Neural progenitor cell (in vitro differentiated cells): ENCODE measurements at regions not wholly inside any gene's neighbourhood (a gene's known extent, or its start where the extent isn't known, plus 50 kb on each side); places are given as distances from the start of the nearest gene placed in this dataset.

Experiments used
- EZH2 ChIP-seq: fragments of 200-600 bp; sonication (generic); IDR thresholded peaks from 2 replicates; pipeline ENCODE4 v1.6.1; 2017; ENCODE audit warnings: antibody characterized with exemption, mild to moderate bottlenecking, moderate library complexity
- EZH2phosphoT487 ChIP-seq: fragments of 200-600 bp; sonication (generic); IDR thresholded peaks from 2 replicates; pipeline ENCODE4 v1.6.1; 2017; ENCODE audit warnings: antibody characterized with exemption
- TF ChIP-seq, protein P1 (sequence below): fragments of 200-600 bp; sonication (generic); IDR thresholded peaks from 2 replicates; pipeline ENCODE4 v1.5.1; 2017; ENCODE audit warnings: antibody characterized with exemption, mild to moderate bottlenecking

DNA sequence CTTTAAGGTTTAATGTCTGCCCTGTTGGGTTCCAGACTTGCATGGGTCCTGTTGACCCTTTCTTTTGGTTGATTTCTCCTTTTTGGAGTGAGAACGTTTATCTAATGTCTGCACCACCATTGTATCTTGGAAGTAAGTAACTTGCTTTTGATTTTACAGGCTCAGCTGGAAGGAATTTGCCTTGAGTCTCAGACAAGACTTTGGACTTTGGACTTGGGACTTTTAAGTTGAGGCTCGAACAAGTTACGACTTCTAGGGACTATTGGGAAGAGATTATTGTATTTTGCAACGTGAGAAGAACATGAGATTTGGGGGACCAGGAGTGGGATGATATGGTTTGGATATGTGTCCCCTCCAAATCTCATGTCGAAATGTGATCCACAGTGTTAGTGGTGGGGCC lies 267.7 kb downstream of the GLI2 start:
- TF ChIP-seq, protein P1, sequence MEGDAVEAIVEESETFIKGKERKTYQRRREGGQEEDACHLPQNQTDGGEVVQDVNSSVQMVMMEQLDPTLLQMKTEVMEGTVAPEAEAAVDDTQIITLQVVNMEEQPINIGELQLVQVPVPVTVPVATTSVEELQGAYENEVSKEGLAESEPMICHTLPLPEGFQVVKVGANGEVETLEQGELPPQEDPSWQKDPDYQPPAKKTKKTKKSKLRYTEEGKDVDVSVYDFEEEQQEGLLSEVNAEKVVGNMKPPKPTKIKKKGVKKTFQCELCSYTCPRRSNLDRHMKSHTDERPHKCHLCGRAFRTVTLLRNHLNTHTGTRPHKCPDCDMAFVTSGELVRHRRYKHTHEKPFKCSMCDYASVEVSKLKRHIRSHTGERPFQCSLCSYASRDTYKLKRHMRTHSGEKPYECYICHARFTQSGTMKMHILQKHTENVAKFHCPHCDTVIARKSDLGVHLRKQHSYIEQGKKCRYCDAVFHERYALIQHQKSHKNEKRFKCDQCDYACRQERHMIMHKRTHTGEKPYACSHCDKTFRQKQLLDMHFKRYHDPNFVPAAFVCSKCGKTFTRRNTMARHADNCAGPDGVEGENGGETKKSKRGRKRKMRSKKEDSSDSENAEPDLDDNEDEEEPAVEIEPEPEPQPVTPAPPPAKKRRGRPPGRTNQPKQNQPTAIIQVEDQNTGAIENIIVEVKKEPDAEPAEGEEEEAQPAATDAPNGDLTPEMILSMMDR = no peak
- TF ChIP-seq EZH2 (no peak), EZH2phosphoT487 (no peak)
